CD1c-positive myeloid dendritic cell (primary cell): ENCODE measurements at regions not wholly inside any gene's neighbourhood (a gene's known extent, or its start where the extent isn't known, plus 50 kb on each side); places are given as distances from the start of the nearest gene placed in this dataset.

Source experiments
- DNase-seq: peaks from one replicate; pipeline ENCODE4 v3.0.0-alpha.2; 2016; ENCODE audit errors: extremely low spot score

GRCh38 chr16:82405736-82406135 is 221.0 kb upstream of the CDH13 start:
- no peak for DNase-seq

GRCh38 chr16:82404586-82405315 is 222.0 kb upstream of the CDH13 start:
- no peak for DNase-seq

- DNase-seq, result no peak
These were observed 224.0 kb upstream of the CDH13 start for GRCh38 chr16:82402665-82403218.

- DNase-seq, result no peak
These were observed 226.7 kb upstream of the CDH13 start for GRCh38 chr16:82400046-82400445.

- no peak for DNase-seq
These were observed 226.5 kb upstream of the MPHOSPH6 start for GRCh38 chr16:82396509-82396908.

GRCh38 chr16:82395212-82395611 is 225.2 kb upstream of the MPHOSPH6 start:
- DNase-seq, result no peak

- no peak for DNase-seq
These were observed 221.7 kb upstream of the MPHOSPH6 start for GRCh38 chr16:82391690-82392089.

- DNase-seq, result no peak
These were observed 220.1 kb upstream of the MPHOSPH6 start for GRCh38 chr16:82389956-82390650.

GRCh38 chr16:82386761-82387160 is 216.7 kb upstream of the MPHOSPH6 start:
- no peak for DNase-seq

- no peak for DNase-seq
These were observed 214.9 kb upstream of the MPHOSPH6 start for GRCh38 chr16:82384949-82385348.

- no peak for DNase-seq
These were observed 214.0 kb upstream of the MPHOSPH6 start for GRCh38 chr16:82384017-82384416.

GRCh38 chr16:82382521-82382920 is 212.5 kb upstream of the MPHOSPH6 start:
- no peak for DNase-seq

- no peak for DNase-seq
These were observed 209.5 kb upstream of the MPHOSPH6 start for GRCh38 chr16:82379551-82379950.

- DNase-seq, result no peak
These were observed 204.0 kb upstream of the MPHOSPH6 start for GRCh38 chr16:82373976-82374375.

- no peak for DNase-seq
These were observed 200.3 kb upstream of the MPHOSPH6 start for GRCh38 chr16:82370282-82370681.

GRCh38 chr16:82368041-82368440 is 198.0 kb upstream of the MPHOSPH6 start:
- no peak for DNase-seq

- no peak for DNase-seq
These were observed 196.4 kb upstream of the MPHOSPH6 start for GRCh38 chr16:82366462-82366861.

GRCh38 chr16:82364690-82365089 is 194.7 kb upstream of the MPHOSPH6 start:
- DNase-seq, result no peak

GRCh38 chr16:82363026-82363816 is 193.2 kb upstream of the MPHOSPH6 start:
- no peak for DNase-seq

GRCh38 chr16:82361885-82362284 is 191.9 kb upstream of the MPHOSPH6 start:
- no peak for DNase-seq

- no peak for DNase-seq
These were observed 190.2 kb upstream of the MPHOSPH6 start for GRCh38 chr16:82360024-82360783.
